DOHH2 (cell line): ENCODE measurements at regions not wholly inside any gene's neighbourhood (a gene's known extent, or its start where the extent isn't known, plus 50 kb on each side); places are given as distances from the start of the nearest gene placed in this dataset.

Experiments used
- H3F3A ChIP-seq: fragments of 200-600 bp; sonication (generic), shearing (Covaris generic); 2 replicates; pipeline ENCODE4 v1.6.0; 2016; ENCODE audit warnings: antibody characterized with exemption, mild to moderate bottlenecking; ENCODE audit not compliant: control insufficient read depth, insufficient read depth
- H3K27ac ChIP-seq: fragments of 200-600 bp; sonication (generic); 2 replicates; pipeline ENCODE4 v1.5.1; 2014; ENCODE audit warnings: low read depth, mild to moderate bottlenecking, low read length, moderate library complexity
- H3K27me3 ChIP-seq: fragments of 200-600 bp; sonication (generic); 2 replicates; pipeline ENCODE4 v1.6.1; 2014; ENCODE audit warnings: mild to moderate bottlenecking, low read length, mixed read lengths; ENCODE audit not compliant: control insufficient read depth
- H3K36me3 ChIP-seq: fragments of 200-600 bp; sonication (generic); 2 replicates; pipeline ENCODE4 v1.6.1; 2014; ENCODE audit warnings: mild to moderate bottlenecking, low read length, moderate library complexity, mixed read lengths; ENCODE audit not compliant: control insufficient read depth
- H3K4me1 ChIP-seq: fragments of 200-600 bp; sonication (generic); 2 replicates; pipeline ENCODE4 v1.6.1; 2014; ENCODE audit warnings: mild to moderate bottlenecking, low read length, mixed read lengths; ENCODE audit not compliant: control insufficient read depth
- H3K4me2 ChIP-seq: fragments of 200-600 bp; sonication (generic); 2 replicates; pipeline ENCODE4 v1.6.0; 2014; ENCODE audit warnings: mild to moderate bottlenecking, low read length, moderate library complexity
- H3K4me3 ChIP-seq: fragments of 200-600 bp; sonication (generic); 2 replicates; pipeline ENCODE4 v1.5.1; 2014; ENCODE audit warnings: mild to moderate bottlenecking, low read length, mixed read lengths
- H3K79me2 ChIP-seq: fragments of 200-600 bp; sonication (generic); 2 replicates; pipeline ENCODE4 v1.6.1; 2014; ENCODE audit warnings: mild to moderate bottlenecking, low read length, mixed read lengths; ENCODE audit not compliant: control insufficient read depth
- H3K9me2 ChIP-seq: fragments of 200-600 bp; sonication (generic); replicated peaks from 2 replicates; pipeline ENCODE4 v1.6.1; 2014; ENCODE audit warnings: mild to moderate bottlenecking, low read length, mixed read lengths; ENCODE audit not compliant: control insufficient read depth
- H3K9me3 ChIP-seq: fragments of 200-600 bp; sonication (generic); 2 replicates; pipeline ENCODE4 v1.6.1; 2014; ENCODE audit warnings: antibody characterized with exemption, low read length, mixed read lengths; ENCODE audit not compliant: control insufficient read depth, insufficient read depth
- H4K20me1 ChIP-seq: fragments of 200-600 bp; sonication (generic); 2 replicates; pipeline ENCODE4 v1.6.0; 2014; ENCODE audit warnings: low read depth, mild to moderate bottlenecking, antibody characterized with exemption, low read length, moderate library complexity; ENCODE audit not compliant: control insufficient read depth, insufficient read depth
- CTCF ChIP-seq: fragments of 200-600 bp; sonication (generic); IDR thresholded peaks from one replicate; pipeline ENCODE4 v1.5.1; 2014; ENCODE audit warnings: antibody characterized with exemption, mild to moderate bottlenecking, low read depth, low read length; ENCODE audit not compliant: poor library complexity, severe bottlenecking
- EZH2phosphoT487 ChIP-seq: fragments of 200-600 bp; sonication (generic); IDR thresholded peaks from 2 replicates; pipeline ENCODE4 v1.6.1; 2017; ENCODE audit warnings: borderline replicate concordance, mild to moderate bottlenecking, antibody characterized with exemption, low read length, moderate library complexity, mixed read lengths

GRCh38 chr11:92765082-92765840, 204.2 kb upstream of the MTNR1B start:
- Histone ChIP-seq H3K9me3 (no peaks in the 10 kb centered on the region), H3K79me2 (no peaks in the 10 kb centered on the region), H3K4me1 (no peaks in the 10 kb centered on the region), H3K27me3 (no peaks in the 10 kb centered on the region), H3K27ac (no peak overlapping the region), H3F3A (no peaks in the 10 kb centered on the region), H3K36me3 (no peaks in the 10 kb centered on the region), H3K4me3 (no peak overlapping the region), H3K4me2 (no peak overlapping the region), H3K9me2 (no peaks in the 10 kb centered on the region), H4K20me1 (no peaks in the 10 kb centered on the region)
- no peak for TF ChIP-seq EZH2phosphoT487
- TF ChIP-seq CTCF: no peak

- no peaks in the 10 kb centered on the region for H4K20me1 ChIP-seq
- H3K4me1 ChIP-seq: no peaks in the 10 kb centered on the region
- no peak overlapping the region for H3K4me2 ChIP-seq
- no peaks in the 10 kb centered on the region for H3K27me3 ChIP-seq
- H3K27ac ChIP-seq: no peak overlapping the region
- H3K9me2 ChIP-seq: no peaks in the 10 kb centered on the region
- TF ChIP-seq CTCF (no peak), EZH2phosphoT487 (no peak)
- H3F3A ChIP-seq: no peaks in the 10 kb centered on the region
- no peak overlapping the region for H3K4me3 ChIP-seq
- H3K79me2 ChIP-seq: no peaks in the 10 kb centered on the region
- no peaks in the 10 kb centered on the region for H3K36me3 ChIP-seq
- no peaks in the 10 kb centered on the region for H3K9me3 ChIP-seq
Measured at GRCh38 chr11:92765965-92766371, 203.5 kb upstream of the MTNR1B start.

- no peak overlapping the region for H3K27ac ChIP-seq
- no peak overlapping the region for H3K4me3 ChIP-seq
- no peaks in the 10 kb centered on the region for H4K20me1 ChIP-seq
- no peaks in the 10 kb centered on the region for H3K9me3 ChIP-seq
- H3K9me2 ChIP-seq: no peaks in the 10 kb centered on the region
- H3K79me2 ChIP-seq: no peaks in the 10 kb centered on the region
- H3K27me3 ChIP-seq: no peaks in the 10 kb centered on the region
- no peaks in the 10 kb centered on the region for H3K4me1 ChIP-seq
- TF ChIP-seq EZH2phosphoT487 (no peak), CTCF (no peak)
- H3K4me2 ChIP-seq: no peak overlapping the region
- H3F3A ChIP-seq: no peaks in the 10 kb centered on the region
- H3K36me3 ChIP-seq: no peaks in the 10 kb centered on the region
Measured at GRCh38 chr11:92766698-92767097, 202.8 kb upstream of the MTNR1B start.
